GM12892 (cell line): ENCODE measurements at regions not wholly inside any gene's neighbourhood (a gene's known extent, or its start where the extent isn't known, plus 50 kb on each side); places are given as distances from the start of the nearest gene placed in this dataset.

Experiments
- POLR2A ChIP-seq: IDR thresholded peaks from 2 replicates; pipeline ENCODE4 v1.6.1; 2011; ENCODE audit warnings: low read depth, low read length, control low read depth
- POLR2AphosphoS5 ChIP-seq: IDR thresholded peaks from 2 replicates; pipeline ENCODE4 v1.6.1; 2011; ENCODE audit warnings: low read depth, low read length, control low read depth
- TAF1 ChIP-seq: IDR thresholded peaks from 2 replicates; pipeline ENCODE4 v1.6.1; 2011; ENCODE audit warnings: low read depth, mild to moderate bottlenecking, control low read depth, low read length, borderline replicate concordance

DNA sequence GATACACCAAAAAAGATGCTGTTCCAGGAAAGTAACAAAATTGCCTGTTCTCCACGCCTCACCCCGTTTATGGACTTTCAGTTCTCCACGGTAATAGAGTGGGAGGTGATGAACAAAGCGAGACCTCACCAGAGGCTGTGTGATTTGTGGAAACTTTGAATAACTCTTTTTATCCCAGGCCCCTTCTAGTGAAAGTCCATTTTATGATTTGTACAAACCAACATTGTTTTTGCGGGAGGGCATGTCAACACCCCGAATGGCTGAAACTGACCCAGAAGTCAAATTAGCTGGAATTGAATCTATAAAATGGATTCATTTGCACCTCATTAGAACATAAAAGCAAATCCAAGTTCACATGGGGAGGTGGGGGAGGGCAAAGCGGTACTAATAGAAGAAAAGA, 517.8 kb downstream of the CDH26 start:
- TF ChIP-seq POLR2A: no peak
- TF ChIP-seq POLR2AphosphoS5: no peak
- no peak for TF ChIP-seq TAF1
